CD14-positive monocyte (primary cell): ENCODE measurements at regions not wholly inside any gene's neighbourhood (a gene's known extent, or its start where the extent isn't known, plus 50 kb on each side); places are given as distances from the start of the nearest gene placed in this dataset.

Experiments used
- DNase-seq, 3 donors: peaks; one replicate each; pipeline ENCODE4 v3.0.0-alpha.2; 2011 to 2022
- H2AFZ ChIP-seq: 2 replicates; pipeline ENCODE4 v1.6.0; 2012; ENCODE audit warnings: mild to moderate bottlenecking, low read depth, low read length, inconsistent platforms; ENCODE audit not compliant: insufficient read depth, poor library complexity, severe bottlenecking
- H3K27ac ChIP-seq, 2 donors: 1 replicate in 1 of 2; 2 replicates in 1 of 2; pipeline ENCODE4 v1.5.1; 2012 to 2013; ENCODE audit warnings: low read length in 2 of 2, control low read depth in 1 of 2, inconsistent platforms in 1 of 2, low read depth in 1 of 2, mild to moderate bottlenecking in 1 of 2
- H3K27me3 ChIP-seq, 2 donors: one replicate each; pipeline versions ENCODE4 v1.6.0 to v1.6.1; 2011 to 2013; ENCODE audit warnings: low read length in 2 of 2; ENCODE audit not compliant: control insufficient read depth in 2 of 2, insufficient read depth in 2 of 2
- H3K36me3 ChIP-seq, 2 donors: replicated peaks in 1 of 2; 1 replicate in 1 of 2; 2 replicates in 1 of 2; pipeline versions ENCODE4 v1.5.1 to v1.6.1; 2012 to 2013; ENCODE audit warnings: low read length in 2 of 2, control low read depth in 1 of 2, inconsistent platforms in 1 of 2, mild to moderate bottlenecking in 1 of 2; ENCODE audit not compliant: insufficient read depth in 2 of 2, control insufficient read depth in 1 of 2
- H3K4me1 ChIP-seq, 2 donors: 1 replicate in 1 of 2; 2 replicates in 1 of 2; pipeline versions ENCODE4 v1.5.1 to v1.6.1; 2012 to 2013; ENCODE audit warnings: low read length in 2 of 2, control low read depth in 1 of 2, inconsistent platforms in 1 of 2, mild to moderate bottlenecking in 1 of 2, moderate library complexity in 1 of 2; ENCODE audit not compliant: insufficient read depth in 2 of 2, control insufficient read depth in 1 of 2
- H3K4me2 ChIP-seq: replicated peaks from 2 replicates; pipeline ENCODE3; 2012; ENCODE audit warnings: low read length, moderate library complexity, mild to moderate bottlenecking; ENCODE audit not compliant: poor library complexity, severe bottlenecking; ENCODE audit errors: extremely low read depth
- H3K4me3 ChIP-seq, 3 experiments: fragments of 200-600 bp in 1 of 3; sonication (generic) in 1 of 3; replicated peaks in 1 of 3; 1 replicate in 2 of 3; 2 replicates in 1 of 3; pipeline ENCODE4 v1.5.1; 2011 to 2013; ENCODE audit warnings: low read length in 3 of 3, mild to moderate bottlenecking in 3 of 3, control low read depth in 2 of 3, low read depth in 2 of 3, inconsistent platforms in 1 of 3, moderate library complexity in 1 of 3
- H3K79me2 ChIP-seq: 2 replicates; pipeline ENCODE4 v1.6.0; 2012; ENCODE audit warnings: mild to moderate bottlenecking, control low read depth, inconsistent platforms, low read length, moderate library complexity; ENCODE audit not compliant: insufficient read depth
- H3K9ac ChIP-seq: 2 replicates; pipeline ENCODE4 v1.6.0; 2017; ENCODE audit warnings: low read length, mild to moderate bottlenecking; ENCODE audit not compliant: insufficient read depth, poor library complexity, severe bottlenecking
- H3K9me3 ChIP-seq, 2 donors: replicated peaks in 1 of 2; 1 replicate in 1 of 2; 2 replicates in 1 of 2; pipeline versions ENCODE4 v1.5.1 to v1.6.1; 2012 to 2013; ENCODE audit warnings: low read length in 2 of 2, control low read depth in 1 of 2; ENCODE audit not compliant: control insufficient read depth in 1 of 2, insufficient read depth in 1 of 2
- H4K20me1 ChIP-seq: 2 replicates; pipeline ENCODE4 v1.6.0; 2012; ENCODE audit warnings: mild to moderate bottlenecking, low read length, control low read depth, moderate library complexity; ENCODE audit not compliant: insufficient read depth
- H3K27ac Mint-ChIP-seq, 7 donors: one replicate each; pipeline ENCODE4 v1.8.0; 2020; ENCODE audit warnings: mild to moderate bottlenecking in 7 of 7, mixed read lengths in 7 of 7, moderate library complexity in 6 of 7, inconsistent platforms in 2 of 7
- H3K27me3 Mint-ChIP-seq, 3 donors: one replicate each; pipeline ENCODE4 v1.8.0; 2021 to 2022; ENCODE audit warnings: low read depth in 3 of 3, mild to moderate bottlenecking in 3 of 3, mixed read lengths in 3 of 3, moderate library complexity in 3 of 3, inconsistent platforms in 1 of 3
- H3K36me3 Mint-ChIP-seq, 2 donors: one replicate each; pipeline ENCODE4 v1.8.0; 2020; ENCODE audit warnings: mixed read lengths in 2 of 2, inconsistent platforms in 1 of 2, mild to moderate bottlenecking in 1 of 2
- H3K4me1 Mint-ChIP-seq: one replicate; pipeline ENCODE4 v1.8.0; 2020; ENCODE audit warnings: mild to moderate bottlenecking, mixed read lengths
- H3K4me3 Mint-ChIP-seq, 2 donors: one replicate each; pipeline ENCODE4 v1.8.0; 2020; ENCODE audit warnings: mild to moderate bottlenecking in 2 of 2, mixed read lengths in 2 of 2, moderate library complexity in 1 of 2
- H3K9me3 Mint-ChIP-seq, 7 donors: one replicate each; pipeline ENCODE4 v1.8.0; 2020 to 2022; ENCODE audit warnings: mixed read lengths in 7 of 7, mild to moderate bottlenecking in 6 of 7, moderate library complexity in 6 of 7, inconsistent platforms in 2 of 7
- CTCF ChIP-seq: fragments of 200-600 bp; IDR thresholded peaks from one replicate; pipeline ENCODE4 v1.8.0; 2022; ENCODE audit warnings: antibody characterized with exemption, mild to moderate bottlenecking
- WGBS: methylation state at CpG from one replicate; pipeline ENCODE4 v1.1.5; 2013; ENCODE audit warnings: missing lambda C conversion rate; ENCODE audit not compliant: insufficient coverage; 5-methylcytosine and 5-hydroxymethylcytosine counted together
- intact Hi-C, 2 donors: fragments of 100-400 bp; cut with micrococcal nuclease; formaldehyde crosslinking; loops; one replicate each; pipeline versions ENCODE4 v1.15.0 to v1.15.1; 2023

GRCh38 chr1:168879896-168880734 lies 151.1 kb upstream of the DPT start:
- H2AFZ ChIP-seq: no peak overlapping the region
- peaks cover under 1 to 7% (median 3%) of the 10 kb centered on the region in 7 donors for H3K9me3 Mint-ChIP-seq

DNA sequence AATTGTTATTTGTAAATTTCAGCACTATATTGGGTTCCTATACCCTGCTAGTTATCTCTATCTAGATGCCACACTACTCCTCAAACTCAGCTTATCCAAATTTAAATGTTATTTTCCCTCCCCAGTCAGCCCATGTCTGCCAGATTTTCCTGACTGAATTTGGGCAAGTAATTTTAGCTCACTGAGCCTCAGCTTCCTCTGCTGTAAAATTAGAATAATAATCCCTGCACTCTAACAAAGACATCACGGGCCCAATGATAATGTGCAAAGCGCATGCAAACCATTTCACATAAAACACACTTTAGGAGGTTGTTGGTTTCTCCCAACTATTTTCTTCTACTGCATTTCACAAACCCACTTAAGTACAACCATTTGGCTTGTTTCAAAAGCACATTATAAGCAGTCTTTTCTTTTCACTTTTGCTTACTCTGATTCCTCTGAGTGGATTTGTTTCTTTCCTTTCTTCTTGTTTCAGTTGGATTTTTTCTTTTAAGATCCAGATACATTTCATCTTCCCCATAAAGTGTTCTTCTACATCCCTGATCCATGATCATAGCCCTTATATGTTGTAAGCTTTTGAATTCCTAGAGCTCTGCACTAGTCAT lies 152.8 kb upstream of the DPT start:
- Mint-ChIP-seq H3K4me1 (no peaks in the 10 kb centered on the region), H3K36me3 (no peaks in the 10 kb centered on the region), H3K27ac (no peak overlapping the region), H3K4me3 (no peak overlapping the region), H3K9me3 (peaks cover 2 to 10% (median 4%) of the 10 kb centered on the region in 7 donors), H3K27me3 (peaks cover 0 to 3% (median 0%) of the 10 kb centered on the region in 3 donors)
- H3K9me3 ChIP-seq: no peaks in the 10 kb centered on the region
- no CpG with 5 or more reads among the region's 2 CpGs for WGBS
- TF ChIP-seq CTCF: no peak
- no peak overlapping the region for H2AFZ ChIP-seq
- no peak overlapping the region for H3K9ac ChIP-seq
- intact Hi-C loops: no loop called here
- H3K4me2 ChIP-seq: no peak overlapping the region
- H3K4me1 ChIP-seq: no peaks in the 10 kb centered on the region
- H4K20me1 ChIP-seq: no peaks in the 10 kb centered on the region
- H3K27ac ChIP-seq: no peak overlapping the region
- H3K79me2 ChIP-seq: no peaks in the 10 kb centered on the region
- no peak overlapping the region for H3K4me3 ChIP-seq
- no peak for DNase-seq
- no peaks in the 10 kb centered on the region for H3K36me3 ChIP-seq
- no peaks in the 10 kb centered on the region for H3K27me3 ChIP-seq

More at GRCh38 chr1:168879896-168880734, 151.1 kb upstream of the DPT start:
- Histone ChIP-seq H3K36me3 (no peaks in the 10 kb centered on the region), H3K4me3 (no peak overlapping the region), H3K79me2 (no peaks in the 10 kb centered on the region), H3K9me3 (no peaks in the 10 kb centered on the region), H3K4me2 (no peak overlapping the region), H4K20me1 (no peaks in the 10 kb centered on the region), H3K27me3 (no peaks in the 10 kb centered on the region), H3K4me1 (no peaks in the 10 kb centered on the region), H3K27ac (no peak overlapping the region), H3K9ac (no peak overlapping the region)
- Mint-ChIP-seq H3K36me3 (no peaks in the 10 kb centered on the region), H3K27me3 (peaks cover 0 to 3% (median 0%) of the 10 kb centered on the region in 3 donors), H3K4me1 (no peaks in the 10 kb centered on the region), H3K27ac (no peak overlapping the region), H3K4me3 (no peak overlapping the region)
- WGBS: 85% methylated on average over 6 of the region's 10 CpGs
- no peak for TF ChIP-seq CTCF
- no peak for DNase-seq
- intact Hi-C loops: no loop called here
